GM19025 (cell line): ENCODE measurements at regions not wholly inside any gene's neighbourhood (a gene's known extent, or its start where the extent isn't known, plus 50 kb on each side); places are given as distances from the start of the nearest gene placed in this dataset.
A peak's percentile ranks its signal among the peaks of the same experiment; 100 is the strongest.

Experiments used
- ATAC-seq: cut with Tn5 transposase; IDR thresholded peaks from one replicate; pipeline ENCODE4 v1.9.1; 2021; ENCODE audit warnings: mild to moderate bottlenecking, low read depth, moderate library complexity; ENCODE audit not compliant: unreplicated experiment

DNA sequence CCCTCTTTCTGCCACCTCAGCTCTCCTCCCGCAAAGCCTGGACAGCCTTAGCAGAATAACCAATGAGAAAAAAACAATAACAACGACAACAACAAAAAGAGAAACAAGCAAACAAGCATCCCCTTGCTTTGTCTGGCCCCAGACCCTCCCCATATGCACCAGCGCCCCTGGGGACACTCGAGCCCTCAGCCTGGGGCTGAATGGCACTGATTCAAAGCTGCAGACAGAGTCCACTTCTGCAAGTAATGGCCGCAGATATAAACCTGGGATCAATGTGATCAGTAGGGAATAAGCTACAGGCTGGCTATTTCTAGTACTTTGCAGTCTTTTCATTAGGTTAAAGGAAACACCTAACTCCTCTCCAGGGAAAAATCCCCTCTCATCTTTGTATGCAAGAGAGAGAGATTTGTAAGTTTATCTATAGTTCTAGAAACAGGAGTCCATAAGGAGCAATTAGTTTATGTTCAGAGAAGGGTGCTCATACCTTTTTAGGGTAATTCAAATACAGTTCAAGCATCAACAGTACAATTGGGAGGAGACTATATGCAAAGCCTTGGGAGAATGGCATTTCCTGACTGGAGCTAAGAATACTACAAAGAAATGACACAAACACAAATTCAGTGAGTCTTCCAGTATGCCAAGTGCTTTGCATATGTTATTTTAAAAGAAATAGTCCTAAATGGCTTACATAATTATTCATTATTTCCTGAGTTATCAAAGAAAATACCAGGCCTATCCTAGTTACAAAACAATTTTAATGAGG, 122.3 kb upstream of the DDX18 start:
- no peak for ATAC-seq

GRCh38 chr2:117693154-117693553, 121.3 kb upstream of the DDX18 start:
- ATAC-seq = no peak

GRCh38 chr2:117693651-117694050, 120.8 kb upstream of the DDX18 start:
- ATAC-seq = no peak

- no peak for ATAC-seq
These were observed 116.2 kb upstream of the DDX18 start for GRCh38 chr2:117698287-117698686.

DNA sequence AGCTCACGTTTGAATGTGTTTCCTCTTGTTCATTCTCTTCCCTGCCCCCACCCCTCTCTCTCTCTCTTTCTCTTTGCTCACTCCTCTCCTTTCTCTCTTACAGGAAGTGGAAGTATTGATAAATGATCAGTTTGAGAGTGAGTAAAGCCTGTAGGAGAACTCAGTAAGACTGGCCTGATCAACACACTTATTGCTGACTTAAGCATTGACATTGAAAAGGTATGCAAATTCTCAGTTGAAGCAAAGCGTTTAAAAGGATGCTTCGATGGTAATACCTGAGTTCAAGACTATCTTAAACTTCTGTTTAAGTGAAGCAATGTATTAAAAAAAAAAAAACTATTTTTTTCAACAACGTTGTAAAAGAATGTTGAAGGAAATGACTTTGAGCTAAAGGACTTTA, 115.7 kb upstream of the DDX18 start:
- no peak for ATAC-seq

DNA sequence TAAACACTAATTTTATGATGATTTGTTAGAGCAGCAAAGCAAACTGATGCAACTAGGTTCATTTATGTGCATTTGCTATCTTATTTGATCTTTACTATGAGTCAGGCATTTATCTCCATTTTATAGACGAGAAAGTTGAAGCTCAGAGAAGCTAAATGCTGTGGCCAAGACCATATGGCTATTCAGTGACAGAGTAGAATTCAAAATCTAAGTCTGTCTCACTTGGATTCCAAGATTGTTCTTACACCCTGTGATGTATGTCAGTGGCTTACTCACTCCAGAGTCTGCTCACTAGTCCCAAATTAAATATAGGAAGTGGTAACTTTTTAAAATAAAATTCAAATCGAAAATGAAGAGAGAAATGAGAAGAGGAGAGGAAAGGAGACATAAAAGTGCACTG, 114.0 kb upstream of the DDX18 start:
- ATAC-seq = no peak

DNA sequence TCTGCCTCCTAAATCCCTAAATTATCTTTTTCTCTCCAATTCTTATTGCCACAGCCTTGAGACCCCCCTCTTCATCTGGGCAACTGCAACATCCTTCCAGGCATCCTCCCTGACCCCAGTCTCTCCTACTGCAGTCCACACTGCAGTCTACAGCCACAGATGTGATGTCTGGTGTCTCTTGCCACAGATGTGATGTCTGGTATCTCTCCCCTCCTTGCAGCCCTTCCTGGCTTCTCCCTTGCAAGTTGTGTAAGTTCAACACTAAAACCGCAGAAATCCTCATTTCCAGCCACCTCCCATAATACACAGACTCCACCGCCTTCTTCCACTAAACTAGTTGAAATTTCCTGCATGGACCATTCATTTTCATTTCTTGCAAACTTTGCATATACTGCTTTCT, 113.1 kb upstream of the DDX18 start:
- ATAC-seq = no peak

DNA sequence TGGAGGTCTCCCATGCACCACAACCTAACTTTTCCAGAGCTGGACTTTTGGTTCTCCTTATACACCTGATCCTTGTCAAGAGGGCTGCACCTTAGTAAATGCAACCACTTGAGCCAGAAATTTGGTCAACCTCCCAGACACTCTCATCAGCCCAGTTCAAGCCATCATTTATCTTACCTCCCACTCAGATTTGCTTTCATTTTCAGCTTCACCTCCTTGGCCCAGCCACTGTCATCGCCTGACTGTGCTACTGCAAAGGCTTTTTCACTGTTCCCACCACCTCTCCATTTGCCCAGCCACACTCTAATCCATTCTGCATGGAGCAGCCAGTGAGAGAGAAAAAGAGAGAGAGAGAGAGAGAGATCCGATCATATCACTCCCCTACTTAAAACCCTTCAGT, 112.4 kb upstream of the DDX18 start:
- ATAC-seq = peak; percentile 57

- no peak for ATAC-seq
These were observed 110.6 kb upstream of the DDX18 start for GRCh38 chr2:117703858-117704257.

DNA sequence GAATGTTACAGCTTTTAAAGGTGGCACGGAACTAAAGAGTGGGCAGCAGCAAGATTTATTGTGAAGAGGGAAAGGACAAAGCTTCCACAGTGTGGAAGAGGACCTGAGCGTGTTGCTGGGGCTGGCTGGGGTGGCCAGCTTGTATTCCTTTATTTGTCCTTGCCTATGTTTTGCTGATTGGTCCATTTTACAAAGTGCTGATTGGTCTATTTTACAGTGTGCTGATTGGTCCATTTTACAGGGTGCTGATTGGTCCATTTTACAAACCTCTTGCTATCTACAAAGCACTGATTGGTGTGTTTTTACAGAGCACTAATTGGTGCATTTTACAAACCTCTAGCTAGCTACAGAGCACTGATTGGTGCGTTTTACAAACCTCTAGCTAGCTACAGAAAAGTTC, 109.7 kb upstream of the DDX18 start:
- no peak for ATAC-seq

- no peak for ATAC-seq
These were observed 106.6 kb upstream of the DDX18 start for GRCh38 chr2:117707874-117708273.

DNA sequence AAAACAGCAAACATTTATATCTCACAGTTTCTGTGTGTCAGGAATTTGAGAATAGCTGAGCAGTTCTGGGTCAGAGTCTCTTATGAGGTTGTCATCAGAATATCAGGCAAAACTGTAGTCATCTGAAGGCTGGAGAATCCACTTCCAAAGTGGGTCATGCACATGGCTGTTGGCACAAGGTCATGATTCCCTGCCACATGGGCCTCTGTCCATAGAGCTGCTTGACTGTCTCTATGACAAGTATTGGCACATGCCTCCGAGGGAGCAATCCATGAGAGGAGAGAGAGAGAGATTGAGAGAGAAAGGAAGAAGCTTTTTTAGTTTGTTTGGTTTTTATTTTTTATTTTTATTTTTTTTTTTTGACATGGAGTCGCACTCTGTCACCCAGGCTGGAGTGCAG, 101.8 kb upstream of the DDX18 start:
- ATAC-seq = no peak

GRCh38 chr2:117714110-117714509, 100.4 kb upstream of the DDX18 start:
- no peak for ATAC-seq

- no peak for ATAC-seq
These were observed 99.6 kb upstream of the DDX18 start for GRCh38 chr2:117714745-117715417.

DNA sequence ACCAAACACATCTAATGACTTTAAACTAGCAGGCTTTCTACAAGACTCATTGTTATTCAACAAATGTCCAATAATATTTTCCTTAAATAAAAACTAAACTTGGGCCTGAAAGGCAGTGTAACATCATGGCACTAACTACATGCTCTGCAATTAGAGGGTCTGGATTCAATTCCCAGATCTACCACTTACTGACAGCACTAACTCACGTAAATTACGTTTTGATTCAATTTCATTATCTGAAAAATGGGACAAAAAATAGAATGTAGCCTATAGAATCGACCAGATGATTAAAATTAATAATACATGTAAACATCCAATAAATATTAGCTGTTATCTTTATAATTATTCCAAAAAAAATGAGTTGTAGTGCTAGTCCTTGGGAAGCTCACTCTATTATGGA, 98.0 kb upstream of the DDX18 start:
- no peak for ATAC-seq

GRCh38 chr2:117717072-117717471, 97.4 kb upstream of the DDX18 start:
- no peak for ATAC-seq

DNA sequence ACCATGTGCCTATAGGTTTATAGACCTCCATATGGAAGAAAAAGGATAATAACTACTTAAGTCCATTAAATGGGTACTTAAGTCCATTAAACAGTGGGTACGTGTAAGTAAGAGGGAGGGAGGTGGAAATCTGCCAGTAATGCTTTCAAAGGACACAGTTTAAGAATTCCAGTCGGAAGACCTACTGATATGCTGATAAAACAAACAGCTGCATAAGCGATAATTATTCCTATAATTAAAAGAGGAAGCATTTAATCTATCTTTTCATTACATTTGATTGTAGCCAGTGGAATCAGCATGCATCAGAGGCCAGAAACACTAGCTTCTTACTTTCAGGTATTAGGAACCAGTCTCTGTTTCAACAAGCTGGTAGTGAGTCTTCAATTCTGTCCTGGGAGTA, 96.4 kb upstream of the DDX18 start:
- no peak for ATAC-seq

GRCh38 chr2:117720765-117721164, 93.7 kb upstream of the DDX18 start:
- no peak for ATAC-seq

- ATAC-seq = no peak
These were observed 91.0 kb upstream of the DDX18 start for GRCh38 chr2:117723483-117723882.

GRCh38 chr2:117723888-117724434, 90.5 kb upstream of the DDX18 start:
- no peak for ATAC-seq

DNA sequence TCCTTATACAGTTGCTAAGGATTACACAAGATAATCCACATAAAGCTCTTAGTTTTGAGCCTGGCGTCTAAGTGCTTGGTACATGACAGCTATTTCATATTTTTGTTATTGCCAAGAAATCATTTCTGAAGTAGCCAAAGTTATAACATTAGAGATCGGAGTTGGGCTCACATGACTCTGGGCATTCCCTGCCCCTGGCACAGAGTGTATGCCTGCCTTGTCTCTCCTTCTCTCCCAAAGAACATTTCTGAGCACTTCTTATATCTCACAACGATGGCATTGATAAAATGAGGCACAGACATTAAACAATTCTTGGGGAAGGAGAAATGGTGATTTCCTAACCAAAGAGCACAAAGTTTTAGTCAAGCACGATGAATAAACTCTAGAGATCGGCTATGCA, 87.7 kb upstream of the DDX18 start:
- ATAC-seq = no peak

DNA sequence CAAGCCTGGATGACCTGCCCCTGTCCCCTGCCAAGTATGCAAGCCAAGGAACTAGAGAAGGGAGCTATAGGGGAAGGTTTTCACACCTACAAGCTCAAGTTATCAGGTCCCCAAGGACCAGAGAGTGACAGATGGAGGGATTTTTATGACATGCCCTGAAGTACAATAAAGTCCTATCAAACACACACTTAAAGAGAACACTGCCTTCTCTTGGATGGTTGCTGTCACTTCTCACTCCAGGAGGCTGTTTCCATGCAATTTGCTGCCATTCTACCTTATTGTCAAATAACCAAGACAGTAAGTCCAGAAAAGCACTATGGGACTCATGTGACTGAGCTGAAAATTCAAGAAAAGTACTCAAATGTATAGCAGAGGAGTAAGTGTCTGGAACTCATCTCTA, 76.6 kb upstream of the DDX18 start:
- no peak for ATAC-seq
